GM19025 (cell line): ENCODE measurements at regions not wholly inside any gene's neighbourhood (a gene's known extent, or its start where the extent isn't known, plus 50 kb on each side); places are given as distances from the start of the nearest gene placed in this dataset.

Experiments
- ATAC-seq: cut with Tn5 transposase; IDR thresholded peaks from one replicate; pipeline ENCODE4 v1.9.1; 2021; ENCODE audit warnings: mild to moderate bottlenecking, low read depth, moderate library complexity; ENCODE audit not compliant: unreplicated experiment

DNA sequence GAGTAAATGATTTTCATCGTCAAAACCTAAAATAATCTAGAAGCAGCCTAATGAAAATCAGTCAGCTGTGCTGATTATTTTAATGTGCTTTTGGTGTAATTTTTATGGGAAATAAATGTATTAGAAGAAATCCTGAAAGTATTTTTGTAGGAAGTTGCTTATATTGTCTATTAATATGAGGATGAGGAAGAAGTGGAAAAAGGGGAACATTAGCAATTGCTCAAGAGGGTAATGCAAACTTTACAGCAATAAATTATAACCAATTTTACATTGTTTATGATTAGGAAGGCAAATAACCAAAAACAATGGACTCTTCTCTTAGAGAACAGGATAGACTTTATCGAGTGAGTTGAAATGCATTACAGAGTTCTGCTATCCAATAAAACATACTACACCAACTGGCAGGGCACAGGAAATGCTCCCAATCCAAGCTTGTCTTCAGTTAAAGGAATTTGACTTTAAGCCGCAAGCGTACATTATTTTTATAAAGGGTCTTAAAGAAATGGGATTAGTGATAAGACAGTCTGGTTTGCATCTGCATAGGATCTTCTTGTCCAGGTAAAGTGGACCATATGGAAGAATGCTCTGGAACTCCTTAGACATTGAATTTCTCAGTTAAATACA is 374.8 kb downstream of the PDGFC start:
- no peak for ATAC-seq

- no peak for ATAC-seq
These were observed 375.6 kb downstream of the PDGFC start for GRCh38 chr4:156596026-156596425.

GRCh38 chr4:156595041-156595440 is 376.6 kb downstream of the PDGFC start:
- ATAC-seq = no peak

DNA sequence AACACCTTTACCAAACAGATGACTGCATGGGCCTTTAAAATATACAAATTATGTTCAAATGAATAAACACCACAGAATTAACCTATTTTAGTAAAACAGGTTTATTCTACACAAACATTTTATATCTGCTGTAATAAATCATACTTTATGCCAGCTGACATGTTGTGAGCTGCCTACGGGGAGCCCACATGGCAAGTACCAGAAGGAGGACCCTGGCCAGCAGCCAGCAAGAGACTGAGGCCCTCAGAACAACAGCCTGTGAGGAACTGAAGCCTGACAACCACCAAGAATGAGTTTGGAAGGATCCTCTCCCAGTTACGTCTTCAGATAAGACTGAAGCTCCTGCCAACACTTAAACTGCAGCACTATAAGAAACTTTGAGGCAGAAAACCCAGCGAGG is 377.0 kb downstream of the PDGFC start:
- no peak for ATAC-seq

DNA sequence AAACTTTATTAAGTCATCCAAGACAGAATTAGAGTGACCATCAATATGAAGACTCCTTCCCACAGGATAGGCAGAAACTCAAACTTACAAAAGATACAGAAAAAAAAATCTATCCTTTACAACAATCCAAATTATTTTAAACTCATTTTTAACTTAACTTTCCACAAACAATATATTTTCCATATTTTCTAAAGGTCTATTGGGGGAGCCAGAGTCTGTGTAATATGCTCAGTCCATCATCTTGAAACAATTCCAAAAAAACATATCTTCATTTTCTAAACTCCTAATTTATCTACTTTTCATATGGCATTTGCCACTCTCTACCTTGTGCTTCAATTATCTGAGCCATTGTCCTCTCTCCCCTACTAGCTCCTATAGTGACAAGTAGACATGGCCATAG is 378.1 kb downstream of the PDGFC start:
- no peak for ATAC-seq

- ATAC-seq = no peak
These were observed 379.9 kb downstream of the PDGFC start for GRCh38 chr4:156591679-156592078.

DNA sequence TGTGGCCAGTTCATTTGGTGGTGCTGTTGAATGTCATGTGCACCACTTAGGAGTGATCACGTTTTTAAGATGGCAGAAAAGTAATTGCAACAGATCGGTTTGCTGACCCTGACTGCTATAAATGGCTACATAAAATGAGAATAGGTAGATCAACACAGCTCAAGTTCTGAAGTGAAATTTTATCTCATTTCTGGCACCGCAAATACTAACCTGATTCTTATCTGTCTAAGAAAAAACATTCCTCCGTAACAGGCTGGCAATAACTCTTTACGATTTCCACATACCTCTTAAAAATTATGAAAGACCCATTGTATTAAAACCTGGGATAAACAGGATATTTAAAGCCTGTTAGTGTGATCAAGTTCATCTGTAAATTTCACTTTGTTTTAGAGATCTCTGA is 387.5 kb downstream of the PDGFC start:
- ATAC-seq = no peak

GRCh38 chr4:156583265-156583664 is 388.3 kb downstream of the PDGFC start:
- ATAC-seq = no peak

- ATAC-seq = no peak
These were observed 390.1 kb downstream of the PDGFC start for GRCh38 chr4:156581282-156582063.

DNA sequence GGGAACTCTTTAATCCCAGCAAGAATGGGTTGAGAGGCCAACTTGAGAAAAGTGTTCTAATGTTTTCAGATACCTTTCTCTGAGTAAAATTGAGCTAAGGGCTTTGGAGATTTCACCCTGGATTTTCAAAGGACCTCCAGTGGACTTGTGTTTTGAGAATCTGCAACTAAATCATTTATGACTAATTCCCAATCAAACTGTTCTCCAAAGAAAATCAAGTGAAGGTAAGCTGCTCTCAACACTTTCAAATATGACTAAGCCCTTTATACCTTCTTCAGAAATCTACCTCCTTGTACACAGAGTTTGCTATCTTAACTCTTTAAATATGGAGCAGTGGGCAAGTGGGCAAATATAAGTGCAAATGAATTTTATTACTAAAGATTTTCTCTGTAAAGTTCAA is 392.9 kb downstream of the PDGFC start:
- ATAC-seq = no peak

- no peak for ATAC-seq
These were observed 393.6 kb downstream of the PDGFC start for GRCh38 chr4:156578005-156578404.

DNA sequence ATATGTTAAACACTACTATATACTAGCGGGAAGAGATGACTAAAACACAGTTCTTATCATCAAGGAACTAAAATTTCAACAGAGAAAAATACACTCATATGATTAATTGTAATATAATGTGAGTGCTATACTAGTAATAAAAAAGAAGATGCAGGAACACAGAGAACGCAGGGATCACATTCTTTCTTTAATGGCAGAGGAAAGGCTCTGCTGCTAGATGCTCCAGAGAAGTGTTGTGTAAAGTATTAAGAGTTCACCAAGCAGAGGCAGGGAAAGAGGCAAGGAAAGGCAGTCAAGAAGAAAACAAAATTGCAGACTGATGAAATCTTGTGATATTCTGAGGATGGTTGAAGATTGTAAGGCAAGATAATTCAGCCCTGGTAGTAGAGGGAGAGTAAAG is 394.7 kb downstream of the PDGFC start:
- ATAC-seq = no peak

DNA sequence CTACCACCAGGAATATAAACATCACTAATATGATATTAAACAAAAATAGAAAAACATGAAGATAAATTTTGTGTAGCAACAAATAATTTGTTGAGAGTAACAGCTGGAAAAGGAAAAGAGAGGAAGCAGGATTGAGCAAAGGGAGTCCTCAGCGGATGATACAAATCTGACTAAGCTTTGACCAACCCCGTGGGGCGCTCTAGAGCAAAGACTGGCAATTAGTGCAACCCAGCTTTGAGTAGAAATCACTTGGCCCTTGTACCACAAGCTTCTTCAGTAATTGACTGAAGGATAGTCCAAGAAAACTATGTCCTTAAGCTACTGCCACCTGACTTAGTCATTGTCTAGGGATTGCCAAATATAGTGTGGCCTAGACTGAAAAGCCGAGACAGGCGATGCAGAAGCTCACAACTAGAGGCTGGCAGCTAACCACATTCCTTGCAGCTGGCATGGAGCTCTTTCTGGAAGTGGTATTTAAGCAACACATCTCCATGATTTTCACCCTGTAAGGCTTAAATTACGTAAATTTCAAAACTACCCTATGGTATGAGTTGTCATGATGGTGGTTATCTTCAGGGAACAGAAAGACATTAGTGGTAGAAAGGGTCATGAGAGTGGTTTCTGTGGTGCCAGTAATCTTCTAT is 396.0 kb downstream of the PDGFC start:
- ATAC-seq = no peak

- ATAC-seq = no peak
These were observed 400.5 kb downstream of the PDGFC start for GRCh38 chr4:156571146-156571545.

DNA sequence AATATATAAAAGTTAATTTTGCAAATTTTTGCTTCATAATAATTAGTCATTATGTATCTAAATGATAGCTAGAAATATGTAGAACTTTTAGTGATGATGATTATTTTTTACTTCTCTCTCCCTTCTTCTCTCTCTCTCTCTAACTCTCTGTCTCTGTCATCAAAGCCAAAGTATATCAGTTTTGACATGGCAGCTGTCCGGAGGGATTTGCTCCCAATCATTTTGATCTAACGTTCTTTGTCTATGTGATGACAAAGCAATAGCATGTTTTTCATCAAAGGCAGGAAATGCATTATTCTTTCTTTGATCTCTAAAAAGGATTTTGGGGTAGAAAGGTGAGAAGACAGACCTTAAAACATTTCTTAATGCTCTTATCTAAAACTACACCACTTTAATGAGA is 402.1 kb downstream of the PDGFC start:
- ATAC-seq = no peak

GRCh38 chr4:156568484-156568883 is 403.1 kb downstream of the PDGFC start:
- ATAC-seq = no peak

DNA sequence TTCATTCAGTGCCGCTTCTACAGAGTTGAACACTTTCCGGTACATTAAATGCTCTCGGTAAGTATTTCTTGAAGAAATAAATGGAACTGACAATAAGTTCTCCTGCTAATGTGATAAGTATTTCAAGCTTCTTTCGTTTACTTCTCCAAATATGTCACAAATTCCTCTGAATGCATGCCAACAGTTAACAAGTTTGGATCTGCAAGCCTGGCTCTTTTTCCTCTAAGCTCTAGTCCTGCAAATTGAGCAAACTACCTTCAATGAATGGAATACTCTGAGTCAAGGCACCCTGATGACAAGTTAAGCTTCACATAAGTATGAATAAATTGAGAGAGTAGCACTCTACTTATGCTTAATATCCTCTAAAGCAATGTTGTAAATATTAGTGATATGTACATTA is 403.6 kb downstream of the PDGFC start:
- no peak for ATAC-seq

- ATAC-seq = no peak
These were observed 410.9 kb downstream of the PDGFC start for GRCh38 chr4:156560701-156561100.

DNA sequence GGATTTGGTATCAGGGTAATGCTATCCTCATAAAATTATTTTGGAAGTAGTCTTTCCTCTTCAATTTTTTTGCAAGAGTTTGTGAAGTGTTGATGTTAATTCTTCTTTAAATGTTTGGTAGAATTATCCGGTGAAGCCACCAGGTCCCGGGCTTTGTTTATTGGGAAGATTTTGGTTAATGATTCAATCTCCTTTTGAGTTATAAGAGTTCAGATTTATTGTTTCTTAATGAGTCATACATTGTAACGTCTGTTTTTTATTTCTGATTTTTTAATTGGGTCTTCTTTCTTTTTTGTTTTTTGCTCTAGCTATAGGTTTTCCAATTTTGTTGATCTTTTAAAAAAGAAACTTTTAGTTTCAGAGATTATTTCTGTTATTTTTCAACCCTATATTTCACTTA is 412.3 kb downstream of the PDGFC start:
- no peak for ATAC-seq

DNA sequence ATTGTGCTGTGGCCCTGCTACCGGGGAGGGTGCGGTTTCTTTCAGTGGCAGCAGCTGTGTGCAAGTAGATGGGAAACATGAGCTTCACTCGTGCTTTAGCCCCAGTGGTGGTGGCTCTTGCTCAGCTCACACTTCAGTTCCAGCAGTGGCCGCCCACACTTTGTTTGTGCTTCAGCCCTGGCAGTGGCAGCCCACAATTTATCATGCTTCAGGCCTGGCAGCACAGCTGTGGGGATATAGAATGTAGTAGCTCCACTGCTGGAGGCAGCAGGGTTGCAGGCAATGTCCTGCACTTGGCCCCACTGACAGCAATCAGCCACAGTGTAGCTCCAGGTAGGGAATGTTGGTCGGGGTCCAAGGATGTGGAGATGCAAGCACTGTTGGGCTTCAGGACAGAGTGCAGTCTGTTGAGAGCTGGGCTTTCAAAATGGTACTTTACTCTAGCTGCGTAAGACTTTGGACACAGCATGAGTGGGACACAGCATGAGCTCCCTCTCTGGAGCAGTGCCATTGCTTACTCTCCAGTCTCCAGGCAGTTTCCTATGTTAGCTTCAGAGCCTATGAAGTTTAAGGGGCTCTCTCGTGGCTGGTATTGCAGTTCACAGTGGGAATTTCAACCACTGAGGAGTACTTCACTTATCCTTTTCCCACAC is 413.1 kb downstream of the PDGFC start:
- no peak for ATAC-seq

- ATAC-seq = no peak
These were observed 413.7 kb downstream of the PDGFC start for GRCh38 chr4:156557920-156558319.
